GM12878 (cell line): ENCODE measurements at regions not wholly inside any gene's neighbourhood (a gene's known extent, or its start where the extent isn't known, plus 50 kb on each side); places are given as distances from the start of the nearest gene placed in this dataset.

ENCODE experiments used
- ATAC-seq: fragments of 200-7000 bp; cut with Tn5 transposase; 3 replicates; pipeline ENCODE4 v1.9.1; 2020; ENCODE audit warnings: mild to moderate bottlenecking, moderate library complexity
- BruUV-seq: library from RNA; stranded (reverse); fragments of 400-500 nt; replicated peaks from 2 replicates; lab custom pipeline; 2021; lab: Mats Ljungman, UMichigan
- CTCF ChIA-PET: fragments of 300-600 bp; sonication (Branson Sonifier 250); formaldehyde crosslinking; extraction: SDS; loops from one replicate; lab custom pipeline; 2021; ENCODE audit warnings: inconsistent platforms; lab: Yijun Ruan, JAX
- POLR2A ChIA-PET: fragments of 350-600 bp; formaldehyde crosslinking; extraction: SDS; loops from one replicate; lab custom pipeline; 2021; ENCODE audit warnings: inconsistent platforms; lab: Charles Lee
- RAD21 ChIA-PET: fragments of 300-600 bp; sonication (Branson Sonifier 250); formaldehyde crosslinking; loops from one replicate; lab custom pipeline; 2023; ENCODE audit warnings: antibody characterized with exemption; ENCODE audit not compliant: unreplicated experiment; lab: Charles Lee
- SMC1A ChIA-PET: fragments of 300-600 bp; sonication (Branson Sonifier 250); formaldehyde crosslinking; loops from one replicate; lab custom pipeline; 2023; ENCODE audit not compliant: unreplicated experiment, uncharacterized antibody; lab: Charles Lee
- DNase-seq: peaks from one replicate; pipeline ENCODE4 v3.0.0-alpha.2; 2011; ENCODE audit warnings: low read depth, low spot score
- FAIRE-seq: peaks from 3 replicates; lab custom pipeline; 2011; peaks lifted over from hg19 to GRCh38; lab: Jason Lieb, UNC
- H2AFZ ChIP-seq: 2 replicates; pipeline ENCODE4 v1.6.0; 2011; ENCODE audit warnings: low read depth, low read length, control low read depth; ENCODE audit not compliant: control insufficient read depth
- H3K27ac ChIP-seq: 2 replicates; pipeline ENCODE4 v1.5.1; 2011; ENCODE audit warnings: control low read depth; ENCODE audit not compliant: control insufficient read depth, insufficient read depth
- H3K27me3 ChIP-seq, 2 experiments: replicated peaks in 1 of 2; 2 replicates each; pipeline versions ENCODE4 v1.6.0 to v1.6.1; 2011; ENCODE audit warnings: low read length in 1 of 2; ENCODE audit not compliant: control insufficient read depth in 2 of 2, insufficient read depth in 2 of 2
- H3K36me3 ChIP-seq, 2 experiments: 2 replicates each; pipeline ENCODE4 v1.5.1; 2011; ENCODE audit warnings: low read length in 1 of 2; ENCODE audit not compliant: control insufficient read depth in 2 of 2, insufficient read depth in 2 of 2
- H3K4me1 ChIP-seq: 2 replicates; pipeline ENCODE4 v1.6.1; 2011; ENCODE audit warnings: mild to moderate bottlenecking, low read length, moderate library complexity, mixed read lengths; ENCODE audit not compliant: control insufficient read depth, insufficient read depth
- H3K4me2 ChIP-seq: 2 replicates; pipeline ENCODE4 v1.6.0; 2011; ENCODE audit warnings: control low read depth; ENCODE audit not compliant: control insufficient read depth, insufficient read depth
- H3K4me3 ChIP-seq: fragments of 200-600 bp; sonication (generic); 2 replicates; pipeline ENCODE4 v1.5.1; 2016
- H3K79me2 ChIP-seq: 2 replicates; pipeline ENCODE4 v1.6.0; 2011; ENCODE audit warnings: low read length; ENCODE audit not compliant: control insufficient read depth, insufficient read depth
- H3K9ac ChIP-seq: 2 replicates; pipeline ENCODE4 v1.8.0; 2011; ENCODE audit warnings: low read length, control low read depth, mixed read lengths; ENCODE audit not compliant: control insufficient read depth, insufficient read depth
- H3K9me3 ChIP-seq: replicated peaks from 3 replicates; pipeline ENCODE4 v1.5.1; 2011; ENCODE audit warnings: mild to moderate bottlenecking, low read length; ENCODE audit not compliant: control insufficient read depth, insufficient read depth
- H4K20me1 ChIP-seq: 2 replicates; pipeline ENCODE4 v1.6.0; 2011; ENCODE audit not compliant: control insufficient read depth, insufficient read depth
- BHLHE40 ChIP-seq, 2 experiments: fragments of 450-650 bp in 1 of 2; IDR thresholded peaks; 2 replicates each; pipeline ENCODE4 v1.6.1; 2011 to 2017; ENCODE audit warnings: low read depth in 2 of 2, borderline replicate concordance in 1 of 2, improper control_type of control experiment in 1 of 2, low read length in 1 of 2, mild to moderate bottlenecking in 1 of 2
- BRCA1 ChIP-seq: IDR thresholded peaks from 2 replicates; pipeline ENCODE4 v1.6.1; 2011; ENCODE audit warnings: low read depth, low read length, improper control_type of control experiment
- E4F1 ChIP-seq: fragments of 450-650 bp; IDR thresholded peaks from 2 replicates; pipeline ENCODE4 v1.6.1; 2018; ENCODE audit warnings: borderline replicate concordance, mild to moderate bottlenecking; ENCODE audit not compliant: partially characterized antibody
- ESRRA ChIP-seq: IDR thresholded peaks from 2 replicates; pipeline ENCODE4 v1.6.1; 2012; ENCODE audit warnings: mild to moderate bottlenecking, low read length, improper control_type of control experiment
- POLR2AphosphoS2 ChIP-seq: IDR thresholded peaks from 2 replicates; pipeline ENCODE4 v1.6.1; 2011; ENCODE audit warnings: low read depth, mild to moderate bottlenecking, low read length, improper control_type of control experiment, moderate library complexity
- RELA ChIP-seq: fragments of 450-650 bp; IDR thresholded peaks from 2 replicates; pipeline ENCODE4 v1.8.0; 2014; ENCODE audit warnings: borderline replicate concordance; ENCODE audit not compliant: partially characterized antibody
- SMAD1 ChIP-seq: fragments of 450-650 bp; IDR thresholded peaks from 2 replicates; pipeline ENCODE4 v1.6.1; 2018; ENCODE audit warnings: mild to moderate bottlenecking, low read depth; ENCODE audit not compliant: partially characterized antibody
- TARDBP ChIP-seq: IDR thresholded peaks from 2 replicates; pipeline ENCODE4 v1.6.1; 2016; ENCODE audit warnings: borderline replicate concordance
- USF2 ChIP-seq: IDR thresholded peaks from 2 replicates; pipeline ENCODE4 v1.6.1; 2011; ENCODE audit warnings: low read depth, low read length, improper control_type of control experiment, borderline replicate concordance
- ZBTB33 ChIP-seq: fragments of 450-650 bp; IDR thresholded peaks from 2 replicates; pipeline ENCODE4 v1.6.1; 2017; ENCODE audit warnings: mild to moderate bottlenecking
- ZNF592 ChIP-seq: fragments of 450-650 bp; IDR thresholded peaks from 2 replicates; pipeline ENCODE4 v1.6.1; 2017; ENCODE audit warnings: mild to moderate bottlenecking, moderate library complexity
- WGBS: methylation state at CpG from one replicate; pipeline ENCODE4 v1.1.6; 2016; ENCODE audit warnings: low lambda C conversion rate; ENCODE audit not compliant: insufficient replicate concordance, insufficient coverage; ENCODE audit errors: missing lambda C conversion rate; 5-methylcytosine and 5-hydroxymethylcytosine counted together
- in situ Hi-C: fragments of 300-500 bp; cut with MboI; formaldehyde crosslinking; loops from 9 replicates; pipeline ENCODE4 v1.14.3; 2018; ENCODE audit warnings: mixed read lengths
- intact Hi-C: fragments of 100-400 bp; cut with micrococcal nuclease; formaldehyde crosslinking; loops from one replicate; pipeline ENCODE4 v1.14.2; 2022; ENCODE audit not compliant: unreplicated experiment

GRCh38 chr1:47696404-47696736 lies 258.5 kb downstream of the FOXD2 start:
- no peak overlapping the region for H3K4me2 ChIP-seq
- DNase-seq (no peak), FAIRE-seq (no peak), ATAC-seq (no peak)
- no peak overlapping the region for H3K9ac ChIP-seq
- intact Hi-C loops, result no loop called here
- no peaks in the 10 kb centered on the region for H4K20me1 ChIP-seq
- WGBS, result 0% methylated on average over 1 of the region's 1 CpG
- ChIA-PET POLR2A (no interaction called here), SMC1A (no interaction called here), RAD21 (interaction anchor here (1.5 kb wide), 1 partner anchor 30 kb away, joined by 5 read pairs; no protein-coding TSS in a partner anchor), CTCF (interaction anchor here (1.0 to 1.5 kb wide), 2 partner anchors 41 to 57 kb away, joined by 3 to 5 read pairs; no protein-coding TSS in a partner anchor)
- no peak overlapping the region for H2AFZ ChIP-seq
- H3K4me1 ChIP-seq, result no peaks in the 10 kb centered on the region
- TF ChIP-seq ESRRA (no peak), ZBTB33 (no peak), USF2 (no peak), ZNF592 (no peak), POLR2AphosphoS2 (no peak), E4F1 (no peak), BHLHE40 (IDR thresholded peaks at IDR 0.05; ENCODE audit: borderline replicate concordance in 1 of 2, low read depth in 2 of 2, low read length in 1 of 2) (no peak), TARDBP (no peak), RELA (no peak), BRCA1 (no peak), SMAD1 (no peak)
- H3K27ac ChIP-seq, result no peak overlapping the region
- no peaks in the 10 kb centered on the region for H3K79me2 ChIP-seq
- H3K27me3 ChIP-seq, result peaks cover 0 to 2% of the 10 kb centered on the region in 2 experiments; a peak in 2 of 4 replicates
- no peaks in the 10 kb centered on the region for H3K9me3 ChIP-seq
- no TSS peak for BruUV-seq
- H3K4me3 ChIP-seq, result no peak overlapping the region
- H3K36me3 ChIP-seq, result no peaks in the 10 kb centered on the region
- in situ Hi-C loops, result no loop called here
